ENCODE measurements at regions not wholly inside any gene's neighbourhood (a gene's known extent, or its start where the extent isn't known, plus 50 kb on each side); places are given as distances from the start of the nearest gene placed in this dataset.
"Not testable (repeated sequence)": the region's sequence is repeated elsewhere in the genome, so short reads cannot be mapped to it uniquely, and the experiment has no call there.

- Mint-ChIP-seq H3K9me3 (no peaks in the 10 kb centered on the region), H3K36me3 (ENCODE audit: low read depth) (no peaks in the 10 kb centered on the region), H3K4me3 (no peak overlapping the region), H3K27ac (no peak overlapping the region), H3K27me3 (ENCODE audit: low read depth) (no peaks in the 10 kb centered on the region), H3K4me1 (ENCODE audit: low read depth) (no peaks in the 10 kb centered on the region)
- no peak for DNase-seq (ENCODE audit: low spot score)
Observed at GRCh38 chr9:108756746-108757490, 98.9 kb downstream of the ACTL7B start.

DNA sequence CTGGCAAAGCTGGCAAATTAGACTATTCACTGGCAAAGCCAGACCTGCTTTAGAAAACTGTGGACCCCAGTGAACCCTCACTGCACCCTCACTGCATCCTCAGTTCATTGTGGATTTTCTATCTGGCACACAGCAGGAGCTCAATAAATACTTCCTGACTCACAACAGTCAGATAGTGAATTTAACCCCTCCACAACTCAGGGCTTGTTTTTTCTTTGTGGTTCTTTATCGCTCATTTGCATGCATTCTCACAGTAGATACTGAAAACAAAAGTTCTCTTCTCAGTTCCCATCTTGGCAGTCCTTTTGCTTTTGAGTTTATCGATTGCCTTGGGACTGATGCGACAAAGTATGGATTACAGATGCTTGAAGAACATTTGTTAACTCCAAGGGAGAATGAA is 99.8 kb downstream of the ACTL7B start:
- Mint-ChIP-seq H3K4me3 (no peak overlapping the region), H3K9me3 (no peaks in the 10 kb centered on the region), H3K4me1 (ENCODE audit: low read depth) (no peaks in the 10 kb centered on the region), H3K27ac (no peak overlapping the region), H3K36me3 (ENCODE audit: low read depth) (no peaks in the 10 kb centered on the region), H3K27me3 (ENCODE audit: low read depth) (no peaks in the 10 kb centered on the region)
- no peak for DNase-seq (ENCODE audit: low spot score)

DNA sequence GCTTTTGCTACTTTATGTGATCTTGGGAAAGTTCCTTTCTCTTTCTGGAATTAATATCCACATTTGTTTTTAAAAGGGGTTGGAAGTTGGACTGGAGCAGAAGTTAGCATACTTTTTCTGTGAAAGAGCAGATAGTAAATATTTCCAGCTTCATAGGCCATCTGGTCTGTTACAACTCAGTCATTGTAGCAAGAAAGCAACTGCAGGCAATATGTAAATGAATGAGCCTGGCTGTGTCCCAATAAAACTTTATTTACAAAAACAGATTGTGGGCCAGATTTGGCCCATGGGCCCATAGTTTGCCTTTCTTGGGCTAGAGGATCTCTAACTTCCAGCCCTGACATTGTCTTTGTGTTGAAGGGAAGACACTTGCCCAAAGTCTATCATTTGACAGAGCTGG is 104.4 kb downstream of the ACTL7B start:
- Mint-ChIP-seq H3K4me1 (ENCODE audit: low read depth) (no peaks in the 10 kb centered on the region), H3K27me3 (ENCODE audit: low read depth) (no peaks in the 10 kb centered on the region), H3K4me3 (no peak overlapping the region), H3K27ac (no peak overlapping the region), H3K36me3 (ENCODE audit: low read depth) (no peaks in the 10 kb centered on the region), H3K9me3 (no peaks in the 10 kb centered on the region)
- DNase-seq (ENCODE audit: low spot score), result no peak

DNA sequence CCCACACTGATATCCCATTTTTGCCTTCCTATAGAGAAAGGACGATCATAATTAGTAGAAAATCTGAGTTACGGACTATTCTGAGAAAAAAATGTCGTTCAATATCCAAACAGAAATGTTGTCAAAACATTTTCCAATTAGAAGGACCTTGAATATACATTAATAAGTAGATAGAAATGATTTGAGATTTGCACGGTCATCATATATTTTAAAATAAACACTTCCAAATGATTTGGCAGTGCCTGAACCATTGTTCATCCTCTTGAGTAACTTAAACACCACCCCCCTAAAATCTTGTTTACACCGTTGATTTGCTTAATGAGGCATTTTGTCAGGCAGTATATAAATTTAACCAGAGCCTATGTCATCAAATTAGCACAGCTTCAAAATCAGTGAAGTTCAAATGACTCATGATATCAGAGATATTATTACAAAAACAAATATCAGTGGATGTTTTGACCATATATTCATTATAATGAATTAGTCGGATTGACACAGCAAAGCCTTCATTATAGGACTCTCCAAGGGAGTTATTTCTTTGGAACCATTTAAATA is 105.0 kb downstream of the ACTL7B start:
- no peak overlapping the region for H3K27ac Mint-ChIP-seq
- no peak overlapping the region for H3K4me3 Mint-ChIP-seq
- DNase-seq (ENCODE audit: low spot score), result no peak

GRCh38 chr9:108748776-108749175 is 107.0 kb downstream of the ACTL7B start:
- H3K4me1 Mint-ChIP-seq (ENCODE audit: low read depth), result no peaks in the 10 kb centered on the region
- no peak for DNase-seq (ENCODE audit: low spot score)
- H3K4me3 Mint-ChIP-seq, result no peak overlapping the region
- no peak overlapping the region for H3K27ac Mint-ChIP-seq
- no peaks in the 10 kb centered on the region for H3K27me3 Mint-ChIP-seq (ENCODE audit: low read depth)
- H3K36me3 Mint-ChIP-seq (ENCODE audit: low read depth), result no peaks in the 10 kb centered on the region
- H3K9me3 Mint-ChIP-seq, result no peaks in the 10 kb centered on the region

More for the DNA sequence above, 105.0 kb downstream of the ACTL7B start:
- Mint-ChIP-seq H3K36me3 (ENCODE audit: low read depth) (no peaks in the 10 kb centered on the region), H3K4me1 (ENCODE audit: low read depth) (no peaks in the 10 kb centered on the region), H3K9me3 (no peaks in the 10 kb centered on the region), H3K27me3 (ENCODE audit: low read depth) (no peaks in the 10 kb centered on the region)

DNA sequence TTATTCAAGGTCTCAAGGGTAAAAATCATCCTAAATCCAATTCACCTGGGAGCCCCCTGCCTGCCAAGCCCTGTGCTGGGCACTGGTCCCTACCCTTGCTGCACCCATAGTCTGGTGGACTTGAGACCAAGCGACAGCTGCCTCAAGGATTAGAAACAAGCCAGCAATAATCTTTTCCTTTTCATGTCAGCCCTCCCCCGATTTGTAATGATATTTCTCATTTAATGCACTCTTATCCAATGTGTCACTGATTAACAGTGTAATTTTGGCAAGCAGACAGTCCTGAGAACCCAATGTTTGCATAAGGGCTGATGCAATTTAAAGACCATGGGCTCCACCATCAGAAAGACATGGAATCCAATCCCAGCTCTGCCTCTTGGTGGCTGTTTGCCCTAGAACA is 108.9 kb downstream of the ACTL7B start:
- Mint-ChIP-seq H3K36me3 (ENCODE audit: low read depth) (no peaks in the 10 kb centered on the region), H3K27me3 (ENCODE audit: low read depth) (no peaks in the 10 kb centered on the region), H3K27ac (no peak overlapping the region), H3K4me1 (ENCODE audit: low read depth) (no peaks in the 10 kb centered on the region), H3K9me3 (no peaks in the 10 kb centered on the region), H3K4me3 (no peak overlapping the region)
- DNase-seq (ENCODE audit: low spot score), result no peak

- no peak for DNase-seq (ENCODE audit: low spot score)
- H3K36me3 Mint-ChIP-seq (ENCODE audit: low read depth), result no peaks in the 10 kb centered on the region
- H3K27me3 Mint-ChIP-seq (ENCODE audit: low read depth), result no peaks in the 10 kb centered on the region
- H3K4me1 Mint-ChIP-seq (ENCODE audit: low read depth), result no peaks in the 10 kb centered on the region
- no peaks in the 10 kb centered on the region for H3K9me3 Mint-ChIP-seq
- no peak overlapping the region for H3K27ac Mint-ChIP-seq
- no peak overlapping the region for H3K4me3 Mint-ChIP-seq
Observed at GRCh38 chr9:108746001-108746400, 109.8 kb downstream of the ACTL7B start.

GRCh38 chr9:108744641-108745040 is 111.1 kb downstream of the ACTL7B start:
- H3K9me3 Mint-ChIP-seq, result no peaks in the 10 kb centered on the region
- H3K27me3 Mint-ChIP-seq (ENCODE audit: low read depth), result no peaks in the 10 kb centered on the region
- no peak overlapping the region for H3K27ac Mint-ChIP-seq
- H3K4me1 Mint-ChIP-seq (ENCODE audit: low read depth), result no peaks in the 10 kb centered on the region
- no peak for DNase-seq (ENCODE audit: low spot score)
- H3K36me3 Mint-ChIP-seq (ENCODE audit: low read depth), result no peaks in the 10 kb centered on the region
- no peak overlapping the region for H3K4me3 Mint-ChIP-seq

GRCh38 chr9:108743901-108744371 is 111.8 kb downstream of the ACTL7B start:
- no peaks in the 10 kb centered on the region for H3K9me3 Mint-ChIP-seq
- H3K4me1 Mint-ChIP-seq (ENCODE audit: low read depth), result no peaks in the 10 kb centered on the region
- no peak overlapping the region for H3K4me3 Mint-ChIP-seq
- H3K27ac Mint-ChIP-seq, result no peak overlapping the region
- H3K36me3 Mint-ChIP-seq (ENCODE audit: low read depth), result no peaks in the 10 kb centered on the region
- DNase-seq (ENCODE audit: low spot score), result no peak
- H3K27me3 Mint-ChIP-seq (ENCODE audit: low read depth), result no peaks in the 10 kb centered on the region

DNA sequence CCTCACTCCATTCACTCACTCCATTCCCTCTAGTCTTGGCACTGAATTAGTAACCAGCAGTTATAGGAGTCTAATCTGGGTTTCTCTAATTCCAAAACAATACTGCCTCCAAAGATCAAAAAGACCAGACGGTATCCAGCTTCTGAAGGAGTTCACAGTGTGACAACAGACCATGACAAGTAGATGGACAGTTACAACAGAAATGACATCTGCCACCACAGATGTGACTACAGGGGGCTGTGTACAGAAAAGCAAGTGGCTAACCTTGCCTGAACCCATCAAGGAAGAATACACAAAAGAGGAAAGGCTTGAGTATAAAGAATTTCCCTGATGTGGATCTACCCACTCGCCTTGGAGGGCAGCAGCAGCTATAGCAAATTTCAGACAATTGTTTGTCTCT is 112.4 kb downstream of the ACTL7B start:
- Mint-ChIP-seq H3K9me3 (no peaks in the 10 kb centered on the region), H3K27ac (no peak overlapping the region), H3K36me3 (ENCODE audit: low read depth) (no peaks in the 10 kb centered on the region), H3K27me3 (ENCODE audit: low read depth) (no peaks in the 10 kb centered on the region), H3K4me3 (no peak overlapping the region), H3K4me1 (ENCODE audit: low read depth) (no peaks in the 10 kb centered on the region)
- DNase-seq (ENCODE audit: low spot score), result no peak

DNA sequence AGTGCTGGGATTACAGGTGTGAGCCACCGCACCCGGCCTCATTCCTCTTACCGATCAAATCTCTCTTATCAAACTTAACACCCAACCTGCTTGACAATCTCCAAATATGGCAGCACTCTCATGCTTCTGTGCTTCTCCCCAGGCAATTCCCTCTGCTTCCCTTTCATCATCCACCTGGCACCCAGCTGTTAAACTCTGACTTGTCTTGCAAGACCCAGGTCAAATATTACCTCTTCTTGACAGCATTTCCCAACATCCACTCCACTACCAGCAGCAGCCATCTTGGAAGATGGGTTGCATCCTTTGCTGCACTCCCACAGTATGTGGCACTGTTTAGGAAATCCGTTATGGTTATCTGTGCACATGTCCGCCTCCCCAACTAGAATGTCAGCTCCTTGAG is 113.6 kb downstream of the ACTL7B start:
- H3K27ac Mint-ChIP-seq, result no peak overlapping the region
- H3K36me3 Mint-ChIP-seq (ENCODE audit: low read depth), result no peaks in the 10 kb centered on the region
- no peak overlapping the region for H3K4me3 Mint-ChIP-seq
- H3K9me3 Mint-ChIP-seq, result no peaks in the 10 kb centered on the region
- H3K4me1 Mint-ChIP-seq (ENCODE audit: low read depth), result no peaks in the 10 kb centered on the region
- no peak for DNase-seq (ENCODE audit: low spot score)
- H3K27me3 Mint-ChIP-seq (ENCODE audit: low read depth), result no peaks in the 10 kb centered on the region

GRCh38 chr9:108731292-108731691 is 124.5 kb downstream of the ACTL7B start:
- H3K4me1 Mint-ChIP-seq (ENCODE audit: low read depth); H3K27ac Mint-ChIP-seq; H3K36me3 Mint-ChIP-seq (ENCODE audit: low read depth); DNase-seq (ENCODE audit: low spot score); H3K27me3 Mint-ChIP-seq (ENCODE audit: low read depth); H3K4me3 Mint-ChIP-seq; H3K9me3 Mint-ChIP-seq: not testable (repeated sequence)

GRCh38 chr9:108727580-108728111 is 128.1 kb downstream of the ACTL7B start:
- H3K4me3 Mint-ChIP-seq, result no peak overlapping the region
- no peaks in the 10 kb centered on the region for H3K9me3 Mint-ChIP-seq
- no peaks in the 10 kb centered on the region for H3K27me3 Mint-ChIP-seq (ENCODE audit: low read depth)
- H3K27ac Mint-ChIP-seq, result no peak overlapping the region
- DNase-seq (ENCODE audit: low spot score), result no peak
- H3K4me1 Mint-ChIP-seq (ENCODE audit: low read depth), result no peaks in the 10 kb centered on the region
- H3K36me3 Mint-ChIP-seq (ENCODE audit: low read depth), result no peaks in the 10 kb centered on the region

- Mint-ChIP-seq H3K27me3 (ENCODE audit: low read depth) (no peaks in the 10 kb centered on the region), H3K36me3 (ENCODE audit: low read depth) (no peaks in the 10 kb centered on the region), H3K9me3 (no peaks in the 10 kb centered on the region), H3K27ac (no peak overlapping the region), H3K4me3 (no peak overlapping the region), H3K4me1 (ENCODE audit: low read depth) (no peaks in the 10 kb centered on the region)
- no peak for DNase-seq (ENCODE audit: low spot score)
Observed at GRCh38 chr9:108724652-108725051, 131.1 kb downstream of the ACTL7B start.

DNA sequence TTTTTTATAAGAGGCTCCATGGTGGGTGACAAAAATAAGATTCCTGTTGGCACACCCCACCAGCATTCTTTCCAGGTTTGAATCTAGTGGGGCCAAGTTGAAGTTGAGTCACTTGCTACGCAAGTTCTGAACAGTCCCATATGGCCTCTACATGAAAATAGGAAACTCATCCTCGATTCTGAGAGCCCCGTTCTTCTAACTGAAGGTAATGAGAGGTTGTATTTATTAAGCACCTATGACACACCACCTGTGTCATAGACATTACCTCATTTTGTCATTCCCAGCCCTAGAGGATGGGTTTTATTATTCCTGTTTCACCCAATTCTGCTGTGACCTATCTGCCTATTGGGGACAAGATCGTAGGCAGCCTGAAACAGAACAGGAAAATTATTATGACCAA is 131.7 kb downstream of the ACTL7B start:
- no peaks in the 10 kb centered on the region for H3K4me1 Mint-ChIP-seq (ENCODE audit: low read depth)
- no peaks in the 10 kb centered on the region for H3K9me3 Mint-ChIP-seq
- no peak for DNase-seq (ENCODE audit: low spot score)
- H3K27ac Mint-ChIP-seq, result no peak overlapping the region
- H3K36me3 Mint-ChIP-seq (ENCODE audit: low read depth), result no peaks in the 10 kb centered on the region
- no peak overlapping the region for H3K4me3 Mint-ChIP-seq
- H3K27me3 Mint-ChIP-seq (ENCODE audit: low read depth), result no peaks in the 10 kb centered on the region

All from T-helper 2 cell treated with Interferon-gamma antibody and Interleukin-4, amounts not matched to agents 5 μg/mL and 100 μg/mL, for 36 hours (primary cell).